HG02840 (cell line): ENCODE measurements at regions not wholly inside any gene's neighbourhood (a gene's known extent, or its start where the extent isn't known, plus 50 kb on each side); places are given as distances from the start of the nearest gene placed in this dataset.
"Not testable (repeated sequence)": the region's sequence is repeated elsewhere in the genome, so short reads cannot be mapped to it uniquely, and the experiment has no call there.

ENCODE experiments used
- ATAC-seq: cut with Tn5 transposase; IDR thresholded peaks from one replicate; pipeline ENCODE4 v1.9.1; 2021; ENCODE audit warnings: mild to moderate bottlenecking, moderate library complexity, moderate number of reproducible peaks; ENCODE audit not compliant: unreplicated experiment, low FRiP score

- ATAC-seq, result no peak
Measured at GRCh38 chr12:84413656-84414055, 498.9 kb downstream of the SLC6A15 start.

GRCh38 chr12:84412226-84412625, 500.4 kb downstream of the SLC6A15 start:
- ATAC-seq, result no peak

GRCh38 chr12:84411031-84411430, 501.6 kb downstream of the SLC6A15 start:
- ATAC-seq, result no peak

- no peak for ATAC-seq
Measured at GRCh38 chr12:84408936-84409335, 503.7 kb downstream of the SLC6A15 start.

- not testable (repeated sequence) for ATAC-seq
Measured at GRCh38 chr12:84406720-84407119, 505.9 kb downstream of the SLC6A15 start.

GRCh38 chr12:84397846-84398245, 514.8 kb downstream of the SLC6A15 start:
- no peak for ATAC-seq

GRCh38 chr12:84397263-84397662, 515.3 kb downstream of the SLC6A15 start:
- no peak for ATAC-seq

- ATAC-seq, result not testable (repeated sequence)
Measured at GRCh38 chr12:84391176-84391575, 521.4 kb downstream of the SLC6A15 start.

- ATAC-seq, result no peak
Measured at GRCh38 chr12:84384384-84384783, 528.2 kb downstream of the SLC6A15 start.

GRCh38 chr12:84382486-84382885, 530.1 kb downstream of the SLC6A15 start:
- not testable (repeated sequence) for ATAC-seq

- no peak for ATAC-seq
Measured at GRCh38 chr12:84376320-84376719, 536.3 kb downstream of the SLC6A15 start.

GRCh38 chr12:84375449-84376170, 537.0 kb downstream of the SLC6A15 start:
- no peak for ATAC-seq

GRCh38 chr12:84362552-84362897, 550.1 kb downstream of the SLC6A15 start:
- ATAC-seq, result no peak

- ATAC-seq, result no peak
Measured at GRCh38 chr12:84361651-84362551, 550.7 kb downstream of the SLC6A15 start.

- no peak for ATAC-seq
Measured at GRCh38 chr12:84357314-84357713, 555.3 kb downstream of the SLC6A15 start.

- no peak for ATAC-seq
Measured at GRCh38 chr12:84356224-84356623, 556.4 kb downstream of the SLC6A15 start.

GRCh38 chr12:84355561-84355960, 557.0 kb downstream of the SLC6A15 start:
- ATAC-seq, result no peak

GRCh38 chr12:84348582-84348981, 564.0 kb downstream of the SLC6A15 start:
- ATAC-seq, result no peak

- no peak for ATAC-seq
Measured at GRCh38 chr12:84341467-84342193, 571.0 kb downstream of the SLC6A15 start.

- no peak for ATAC-seq
Measured at GRCh38 chr12:84336231-84336630, 576.4 kb downstream of the SLC6A15 start.

GRCh38 chr12:84329938-84330337, 582.7 kb downstream of the SLC6A15 start:
- ATAC-seq, result no peak
